HG02884 (cell line): ENCODE measurements at regions not wholly inside any gene's neighbourhood (a gene's known extent, or its start where the extent isn't known, plus 50 kb on each side); places are given as distances from the start of the nearest gene placed in this dataset.
"Not testable (repeated sequence)": the region's sequence is repeated elsewhere in the genome, so short reads cannot be mapped to it uniquely, and the experiment has no call there.

ENCODE experiments used
- ATAC-seq: cut with Tn5 transposase; IDR thresholded peaks from one replicate; pipeline ENCODE4 v1.9.1; 2021; ENCODE audit warnings: mild to moderate bottlenecking, moderate library complexity; ENCODE audit not compliant: unreplicated experiment

DNA sequence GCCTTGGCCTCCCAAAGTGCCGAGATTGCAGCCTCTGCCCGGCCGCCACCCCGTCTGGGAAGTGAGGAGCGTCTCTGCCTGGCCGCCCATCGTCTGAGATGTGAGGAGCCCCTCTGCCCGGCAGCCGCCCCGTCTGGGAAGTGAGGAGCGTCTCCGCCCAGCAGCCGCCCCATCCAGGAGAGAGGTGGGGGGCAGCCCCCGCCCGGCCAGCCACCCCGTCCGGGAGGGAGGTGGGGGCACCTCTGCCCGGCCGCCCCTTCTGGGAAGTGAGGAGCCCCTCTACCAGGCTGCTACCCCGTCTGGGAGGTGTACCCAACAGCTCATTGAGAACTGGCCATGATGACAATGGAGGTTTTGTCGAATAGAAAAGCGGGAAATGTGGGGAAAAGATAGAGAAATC is 1530.9 kb downstream of the REEP3 start:
- not testable (repeated sequence) for ATAC-seq

DNA sequence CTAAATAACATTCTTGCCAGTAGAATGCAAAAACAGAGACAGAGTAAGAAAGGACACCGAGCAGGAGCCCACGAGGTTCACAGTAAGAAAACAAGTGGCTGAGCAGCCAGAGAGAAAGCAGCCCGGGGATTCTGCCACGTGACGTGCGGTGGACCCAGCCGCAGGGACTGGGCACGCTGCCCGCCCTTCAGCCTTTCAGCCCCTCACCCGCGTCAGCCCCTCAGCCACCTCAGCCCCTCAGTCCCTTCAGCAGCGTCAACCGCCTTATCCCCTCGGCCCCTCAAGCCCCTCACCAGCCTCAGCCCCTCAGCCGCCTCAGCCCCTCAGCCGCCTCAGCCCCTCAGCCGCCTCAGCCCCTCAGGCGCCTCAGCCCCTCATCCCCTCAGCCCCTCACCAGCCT is 1532.2 kb downstream of the REEP3 start:
- ATAC-seq, result not testable (repeated sequence)

- not testable (repeated sequence) for ATAC-seq
Measured at GRCh38 chr10:65053831-65054351, 1532.7 kb downstream of the REEP3 start.

GRCh38 chr10:65054701-65055100 is 1533.5 kb downstream of the REEP3 start:
- not testable (repeated sequence) for ATAC-seq

GRCh38 chr10:65065278-65065677 is 1544.1 kb downstream of the REEP3 start:
- no peak for ATAC-seq

GRCh38 chr10:65083222-65083621 is 1562.0 kb downstream of the REEP3 start:
- no peak for ATAC-seq

- no peak for ATAC-seq
Measured at GRCh38 chr10:65090991-65091390, 1569.8 kb downstream of the REEP3 start.

- ATAC-seq, result no peak
Measured at GRCh38 chr10:65100146-65100545, 1578.9 kb downstream of the REEP3 start.

DNA sequence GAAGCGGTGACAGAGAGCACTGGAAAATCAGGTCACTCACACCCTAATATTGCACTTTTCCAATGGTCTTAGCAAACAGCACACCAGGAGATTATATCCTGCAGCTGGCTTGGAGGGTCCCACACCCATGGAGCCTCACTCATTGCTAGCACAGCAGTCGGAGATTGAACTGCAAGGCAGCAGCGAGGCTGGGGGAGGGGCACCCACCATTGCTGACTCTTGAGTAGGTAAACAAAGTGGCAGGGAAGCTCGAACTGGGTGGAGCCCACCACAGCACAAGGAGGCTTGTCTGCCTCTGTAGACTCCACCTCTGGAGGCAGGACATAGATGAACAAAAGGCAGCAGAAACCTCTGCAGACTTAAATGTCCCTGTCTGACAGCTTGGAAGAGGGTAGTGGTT is 1579.7 kb downstream of the REEP3 start:
- ATAC-seq, result not testable (repeated sequence)

- no peak for ATAC-seq
Measured at GRCh38 chr10:65110009-65110408, 1588.8 kb downstream of the REEP3 start.

DNA sequence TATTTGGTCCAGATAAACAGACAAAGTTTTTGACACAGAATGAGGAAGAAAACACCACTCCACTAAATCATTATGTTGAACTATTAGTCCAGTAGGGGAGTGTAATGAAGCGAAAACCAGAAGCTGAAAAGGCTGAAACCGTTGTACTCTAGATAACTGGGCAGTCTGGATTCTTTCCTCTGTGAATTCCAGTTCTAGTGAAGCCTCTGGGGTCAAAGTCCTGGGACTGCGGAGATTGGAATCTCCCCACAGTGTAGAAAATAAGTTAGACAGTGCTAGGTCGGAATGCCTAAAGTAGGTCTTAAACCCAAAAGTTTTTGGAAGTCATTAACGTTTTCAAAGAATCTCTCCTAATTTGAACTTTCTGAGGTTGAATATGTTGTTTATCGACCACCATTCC is 1589.9 kb downstream of the REEP3 start:
- ATAC-seq, result not testable (repeated sequence)

DNA sequence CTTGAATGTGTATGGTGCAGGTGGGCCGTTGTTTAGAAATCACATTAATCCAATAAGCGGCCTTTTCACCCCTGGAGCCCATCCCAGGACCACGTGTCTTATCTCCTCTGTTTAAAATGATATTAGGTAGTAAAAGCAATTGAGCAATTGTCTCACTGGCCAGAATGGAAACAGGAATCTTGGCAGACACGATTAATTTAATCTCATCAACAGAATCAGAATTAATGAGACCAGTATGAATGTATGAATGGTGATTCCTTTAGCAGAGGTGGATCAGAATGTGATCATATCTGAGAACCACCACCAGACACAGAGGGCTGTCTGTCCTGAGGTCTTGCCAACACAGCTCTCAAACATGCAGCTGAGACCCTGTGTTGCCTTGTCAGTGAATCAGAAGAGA is 1591.4 kb downstream of the REEP3 start:
- ATAC-seq, result no peak

GRCh38 chr10:65123120-65123519 is 1601.9 kb downstream of the REEP3 start:
- no peak for ATAC-seq

DNA sequence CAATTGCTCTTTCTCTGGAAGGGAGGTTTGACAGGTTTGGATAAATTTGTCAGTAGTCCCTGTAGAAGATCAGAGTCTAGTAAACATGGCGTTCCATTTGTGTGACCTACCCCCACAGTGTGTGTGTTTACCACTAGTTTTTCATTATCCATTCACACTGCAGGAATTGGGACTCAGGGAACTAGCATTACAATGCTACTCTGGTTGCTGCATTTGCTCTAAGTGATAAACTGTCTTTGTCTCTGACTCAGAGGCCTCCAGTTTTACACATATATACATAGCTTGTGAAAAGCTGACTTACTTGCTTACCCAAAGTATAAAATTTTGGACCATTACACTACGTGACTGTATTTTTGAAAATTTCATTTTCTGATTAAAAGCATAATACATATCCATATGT is 1604.0 kb downstream of the REEP3 start:
- no peak for ATAC-seq

DNA sequence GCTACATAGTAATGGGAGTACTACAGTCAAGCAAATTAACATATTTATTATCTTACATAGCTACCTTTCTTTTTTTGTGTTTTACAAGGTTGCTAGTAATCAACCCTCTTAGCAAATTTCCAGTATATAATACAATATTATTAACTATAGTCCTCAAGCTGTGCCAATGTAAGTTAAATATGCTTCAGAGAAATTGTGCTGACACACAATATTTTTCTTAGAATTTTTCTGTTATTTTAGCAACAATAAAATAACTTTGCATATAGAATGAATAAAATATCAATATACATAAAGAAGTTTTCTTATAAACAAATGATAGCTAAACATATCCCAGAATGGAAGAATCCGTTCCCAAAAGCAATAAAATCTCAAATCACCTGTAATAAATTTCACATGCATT is 1605.1 kb downstream of the REEP3 start:
- no peak for ATAC-seq

DNA sequence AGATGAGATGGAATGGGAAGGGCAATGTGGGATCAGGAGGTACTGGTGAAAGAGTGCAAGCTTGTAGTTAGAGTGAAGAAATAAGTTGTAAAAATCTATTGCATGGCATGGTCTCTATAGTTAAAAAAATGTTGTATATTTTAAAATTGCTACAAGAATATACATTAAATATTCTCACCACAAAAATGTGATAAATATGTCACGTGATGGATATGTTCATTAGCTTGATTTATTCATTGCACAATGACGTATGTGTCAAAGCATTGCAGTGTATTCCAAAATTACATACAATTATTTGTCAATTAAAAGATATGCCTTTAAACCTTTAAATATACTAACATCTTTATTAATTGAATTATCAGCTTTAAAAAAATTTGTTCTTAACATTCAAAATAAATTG is 1607.1 kb downstream of the REEP3 start:
- no peak for ATAC-seq

DNA sequence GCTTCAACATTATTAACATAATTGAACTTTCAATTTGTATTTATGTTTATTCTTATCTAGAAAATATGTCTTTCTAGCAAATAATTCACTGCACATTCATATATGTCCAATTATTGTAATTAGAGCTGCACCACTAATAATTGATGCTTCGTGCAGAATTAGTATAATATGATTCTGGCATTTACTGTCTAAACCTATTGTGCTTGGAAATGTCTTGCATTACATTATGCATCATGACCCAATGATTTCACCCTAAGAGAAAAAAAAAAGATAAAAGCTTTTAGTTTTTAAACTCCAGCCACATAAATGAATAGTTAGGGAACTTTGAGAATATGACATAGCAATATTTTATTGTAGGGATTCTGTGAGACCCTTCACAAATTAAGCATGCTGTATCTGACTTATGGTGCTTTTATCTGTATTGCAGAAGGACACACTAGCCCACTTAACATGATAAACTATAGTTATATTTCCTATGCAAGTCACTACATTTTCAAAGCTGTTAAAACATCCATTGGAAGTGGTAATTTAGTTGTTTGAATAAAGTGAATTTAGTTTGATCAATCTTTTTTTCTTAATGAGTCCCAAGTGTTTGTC is 1609.1 kb downstream of the REEP3 start:
- ATAC-seq, result no peak

- ATAC-seq, result no peak
Measured at GRCh38 chr10:65133652-65134051, 1612.5 kb downstream of the REEP3 start.

DNA sequence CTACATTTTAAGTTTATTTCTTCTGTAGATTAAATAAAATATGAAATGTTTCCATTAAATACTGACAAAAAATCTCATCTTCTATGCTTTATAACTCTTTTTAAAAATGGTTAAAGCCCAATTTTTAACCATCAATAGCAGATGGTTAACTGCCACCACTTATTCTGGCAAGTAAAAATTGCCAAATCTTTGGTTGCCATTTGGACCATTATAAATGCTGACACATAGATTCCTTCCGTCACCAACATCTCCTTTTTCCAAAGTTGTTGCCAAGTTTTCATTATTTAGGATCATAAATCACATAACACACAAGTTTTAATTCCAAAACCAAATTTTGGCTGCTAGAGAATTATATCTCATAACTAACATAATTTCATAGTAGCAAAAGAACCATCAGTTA is 1614.3 kb downstream of the REEP3 start:
- ATAC-seq, result no peak

- ATAC-seq, result no peak
Measured at GRCh38 chr10:65142641-65143435, 1621.6 kb downstream of the REEP3 start.

DNA sequence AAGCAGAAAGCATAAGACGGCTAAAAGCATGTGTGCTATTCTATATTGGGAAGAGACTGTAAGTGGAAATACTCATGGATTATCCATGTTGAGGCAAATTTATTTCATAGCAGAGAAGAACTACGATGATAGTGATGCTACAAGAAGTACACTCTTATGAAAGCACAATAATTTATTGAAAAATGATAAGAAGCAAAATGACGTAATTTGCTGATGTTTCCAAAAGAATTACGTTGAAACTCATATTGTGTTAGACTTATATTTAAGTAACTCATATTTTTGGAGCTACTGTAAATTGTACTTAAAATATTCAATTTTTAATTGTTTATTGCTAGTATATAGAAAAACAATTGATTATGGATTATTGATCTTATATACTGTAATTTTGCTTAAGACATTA is 1622.5 kb downstream of the REEP3 start:
- no peak for ATAC-seq

DNA sequence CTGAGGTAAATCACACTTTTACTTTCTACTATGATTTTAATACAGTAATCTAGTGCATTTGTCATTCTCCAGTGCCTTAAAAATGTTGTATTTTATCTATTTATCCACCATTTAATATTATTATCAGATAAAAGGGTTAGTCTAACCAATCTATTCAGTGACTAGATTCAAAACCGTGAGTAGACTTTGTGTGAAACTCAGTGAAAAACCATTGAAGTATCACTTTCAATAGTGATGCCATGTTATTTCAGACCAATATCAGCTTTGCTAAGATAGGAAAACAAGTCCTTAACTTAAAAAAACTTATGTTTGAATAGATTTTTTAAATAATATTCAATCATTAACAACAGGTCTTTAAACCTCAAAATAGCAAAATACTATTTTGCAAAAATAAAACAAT is 1628.7 kb downstream of the REEP3 start:
- no peak for ATAC-seq
